Colonic mucosa (tissue), 4 donors: ENCODE measurements at regions not wholly inside any gene's neighbourhood (a gene's known extent, or its start where the extent isn't known, plus 50 kb on each side); places are given as distances from the start of the nearest gene placed in this dataset.

Experiments used
- DNase-seq: peaks from one replicate; pipeline ENCODE4 v3.0.0-alpha.2; 2020
- H3K27ac ChIP-seq: fragments of 200-600 bp; one replicate; pipeline ENCODE4 v1.8.0; 2021
- H3K27me3 ChIP-seq: fragments of 200-600 bp; one replicate; pipeline ENCODE4 v1.8.0; 2021
- H3K36me3 ChIP-seq: fragments of 200-600 bp; one replicate; pipeline ENCODE4 v1.8.0; 2021
- H3K4me1 ChIP-seq: fragments of 200-600 bp; one replicate; pipeline ENCODE4 v1.8.0; 2021; ENCODE audit warnings: mild to moderate bottlenecking
- H3K4me3 ChIP-seq: fragments of 200-600 bp; one replicate; pipeline ENCODE4 v1.8.0; 2021
- H3K9ac ChIP-seq, 2 donors: one replicate each; pipeline ENCODE4 v1.7.0; 2013; ENCODE audit warnings: control low read depth in 2 of 2, low read depth in 2 of 2, low read length in 2 of 2
- H3K9me3 ChIP-seq: fragments of 200-600 bp; one replicate; pipeline ENCODE4 v1.8.0; 2021
- intact Hi-C: fragments of 100-400 bp; cut with DNase I; formaldehyde crosslinking; loops from one replicate; pipeline ENCODE4 v1.14.1; 2022
- TF ChIP-seq, protein P1 (sequence below): fragments of 200-600 bp; IDR thresholded peaks from one replicate; pipeline ENCODE4 v1.8.0; 2022; ENCODE audit warnings: antibody characterized with exemption, mild to moderate bottlenecking
- donor health status: healthy.
- donor health status: DM: no; HTN: no; CAD: no.
- donor health status: DM: no; HTN: no; CAD: no.

GRCh38 chr11:127443297-127443696, 442.7 kb upstream of the KIRREL3 start:
- no peak for DNase-seq
- Histone ChIP-seq H3K27me3 (no peaks in the 10 kb centered on the region), H3K9ac (no peak overlapping the region), H3K4me3 (no peak overlapping the region), H3K36me3 (no peaks in the 10 kb centered on the region), H3K9me3 (no peaks in the 10 kb centered on the region), H3K4me1 (no peaks in the 10 kb centered on the region), H3K27ac (no peak overlapping the region)
- TF ChIP-seq, protein P1, sequence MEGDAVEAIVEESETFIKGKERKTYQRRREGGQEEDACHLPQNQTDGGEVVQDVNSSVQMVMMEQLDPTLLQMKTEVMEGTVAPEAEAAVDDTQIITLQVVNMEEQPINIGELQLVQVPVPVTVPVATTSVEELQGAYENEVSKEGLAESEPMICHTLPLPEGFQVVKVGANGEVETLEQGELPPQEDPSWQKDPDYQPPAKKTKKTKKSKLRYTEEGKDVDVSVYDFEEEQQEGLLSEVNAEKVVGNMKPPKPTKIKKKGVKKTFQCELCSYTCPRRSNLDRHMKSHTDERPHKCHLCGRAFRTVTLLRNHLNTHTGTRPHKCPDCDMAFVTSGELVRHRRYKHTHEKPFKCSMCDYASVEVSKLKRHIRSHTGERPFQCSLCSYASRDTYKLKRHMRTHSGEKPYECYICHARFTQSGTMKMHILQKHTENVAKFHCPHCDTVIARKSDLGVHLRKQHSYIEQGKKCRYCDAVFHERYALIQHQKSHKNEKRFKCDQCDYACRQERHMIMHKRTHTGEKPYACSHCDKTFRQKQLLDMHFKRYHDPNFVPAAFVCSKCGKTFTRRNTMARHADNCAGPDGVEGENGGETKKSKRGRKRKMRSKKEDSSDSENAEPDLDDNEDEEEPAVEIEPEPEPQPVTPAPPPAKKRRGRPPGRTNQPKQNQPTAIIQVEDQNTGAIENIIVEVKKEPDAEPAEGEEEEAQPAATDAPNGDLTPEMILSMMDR, result no peak
- intact Hi-C loops, result no loop called here

- H3K4me3 ChIP-seq, result no peak overlapping the region
- intact Hi-C loops, result no loop called here
- no peak overlapping the region for H3K27ac ChIP-seq
- H3K9ac ChIP-seq, result no peak overlapping the region
- H3K9me3 ChIP-seq, result no peaks in the 10 kb centered on the region
- TF ChIP-seq, protein P1, result no peak
- no peaks in the 10 kb centered on the region for H3K36me3 ChIP-seq
- DNase-seq, result no peak
- no peaks in the 10 kb centered on the region for H3K4me1 ChIP-seq
- no peaks in the 10 kb centered on the region for H3K27me3 ChIP-seq
These were observed 440.0 kb upstream of the KIRREL3 start for GRCh38 chr11:127440616-127441015.

DNA sequence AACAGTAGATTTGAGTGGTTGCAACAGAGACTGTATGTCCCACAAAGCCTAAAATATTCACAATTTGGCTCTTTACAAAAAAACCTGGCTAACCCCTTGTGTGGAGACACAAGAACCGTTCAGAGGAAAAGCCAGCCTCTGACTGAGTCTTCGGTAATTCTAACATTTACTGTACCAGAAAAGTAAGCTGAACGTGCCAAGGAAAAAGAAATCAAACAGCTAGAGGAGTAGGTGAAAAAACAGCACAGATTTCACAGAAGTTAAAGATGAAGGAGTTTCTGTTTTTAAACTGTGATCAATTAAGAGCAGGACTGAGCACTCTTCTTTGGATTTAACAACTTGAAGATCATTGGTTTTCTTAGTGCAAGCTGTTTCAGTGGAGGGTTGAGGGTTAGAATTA, 424.7 kb upstream of the KIRREL3 start:
- Histone ChIP-seq H3K4me1 (no peaks in the 10 kb centered on the region), H3K4me3 (no peak overlapping the region), H3K27me3 (no peaks in the 10 kb centered on the region), H3K27ac (no peak overlapping the region), H3K36me3 (no peaks in the 10 kb centered on the region), H3K9me3 (no peaks in the 10 kb centered on the region), H3K9ac (no peak overlapping the region)
- DNase-seq, result no peak
- intact Hi-C loops, result no loop called here
- TF ChIP-seq, protein P1, result no peak

DNA sequence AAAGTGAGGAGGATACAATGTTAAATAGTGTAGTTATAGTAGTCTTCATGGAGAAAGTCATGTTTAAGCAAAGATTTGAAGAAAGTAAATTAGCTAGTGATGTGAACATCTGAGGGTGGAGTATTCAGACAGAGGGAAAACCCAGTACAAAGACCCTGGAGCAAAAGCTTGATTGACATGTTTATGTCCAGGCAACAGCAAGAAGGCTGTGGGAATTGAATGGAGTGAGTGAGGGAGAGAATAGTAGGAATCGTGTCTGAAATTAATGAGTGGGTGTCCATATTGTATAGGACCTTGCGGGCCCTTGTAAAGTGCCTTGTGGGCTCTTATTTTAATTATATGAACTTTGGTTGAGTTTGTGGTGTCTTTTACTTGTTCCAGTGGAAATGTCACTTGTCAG, 424.1 kb upstream of the KIRREL3 start:
- Histone ChIP-seq H3K4me1 (no peaks in the 10 kb centered on the region), H3K27me3 (no peaks in the 10 kb centered on the region), H3K4me3 (no peak overlapping the region), H3K36me3 (no peaks in the 10 kb centered on the region), H3K9me3 (no peaks in the 10 kb centered on the region), H3K9ac (no peak overlapping the region), H3K27ac (no peak overlapping the region)
- DNase-seq, result no peak
- TF ChIP-seq, protein P1, result no peak
- intact Hi-C loops, result no loop called here

DNA sequence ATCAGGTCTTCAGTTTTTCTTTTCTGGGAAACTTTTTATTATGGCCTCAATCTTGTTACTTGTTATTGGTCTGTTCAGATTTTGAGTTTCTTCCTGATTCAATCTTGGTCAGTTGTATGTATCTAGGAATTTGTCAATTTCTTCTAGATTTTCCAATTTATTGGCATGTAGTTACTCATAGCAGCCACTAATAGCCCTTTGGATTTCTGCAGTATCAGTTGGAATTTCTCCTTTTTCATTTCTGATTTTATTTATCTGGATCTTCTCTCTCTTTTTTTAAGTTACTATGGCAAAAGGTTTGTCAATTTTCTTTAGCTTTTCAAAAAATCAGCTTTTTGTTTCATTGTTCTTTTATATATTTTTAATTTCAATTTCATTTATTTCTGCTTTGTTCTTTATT, 419.6 kb upstream of the KIRREL3 start:
- DNase-seq, result no peak
- TF ChIP-seq, protein P1, result no peak
- no peaks in the 10 kb centered on the region for H3K27me3 ChIP-seq
- intact Hi-C loops, result no loop called here
- no peaks in the 10 kb centered on the region for H3K4me1 ChIP-seq
- no peak overlapping the region for H3K4me3 ChIP-seq
- no peak overlapping the region for H3K9ac ChIP-seq
- H3K9me3 ChIP-seq, result no peaks in the 10 kb centered on the region
- H3K36me3 ChIP-seq, result no peaks in the 10 kb centered on the region
- H3K27ac ChIP-seq, result no peak overlapping the region
